Prostate gland (tissue), 2 donors: ENCODE measurements at regions not wholly inside any gene's neighbourhood (a gene's known extent, or its start where the extent isn't known, plus 50 kb on each side); places are given as distances from the start of the nearest gene placed in this dataset.

Source experiments
- DNase-seq: peaks from one replicate; pipeline ENCODE4 v3.0.0-alpha.2; 2019; ENCODE audit warnings: low spot score
- H3K27ac ChIP-seq, 2 donors: fragments of 200-600 bp; sonication (generic); 2 replicates each; pipeline ENCODE4 v1.5.1; 2017 to 2019
- H3K27me3 ChIP-seq: fragments of 200-600 bp; sonication (generic); replicated peaks from 2 replicates; pipeline ENCODE4 v1.5.1; 2019; ENCODE audit not compliant: insufficient read depth
- H3K36me3 ChIP-seq, 2 donors: fragments of 200-600 bp; sonication (generic); 1 replicate in 1 of 2; 2 replicates in 1 of 2; pipeline versions ENCODE4 v1.5.1 to v1.8.1; 2017 to 2019
- H3K4me1 ChIP-seq: fragments of 200-600 bp; sonication (generic); replicated peaks from 2 replicates; pipeline ENCODE4 v1.5.1; 2019
- H3K4me3 ChIP-seq, 2 donors: fragments of 200-600 bp; sonication (generic); 2 replicates each; pipeline ENCODE4 v1.5.1; 2017 to 2019
- H3K9me3 ChIP-seq: fragments of 200-600 bp; sonication (generic); 2 replicates; pipeline ENCODE4 v1.5.1; 2017
- POLR2A ChIP-seq: fragments of 450-650 bp; IDR thresholded peaks from one replicate; pipeline ENCODE4 v1.6.1; 2016; ENCODE audit warnings: antibody characterized with exemption, mild to moderate bottlenecking
- POLR2AphosphoS5 ChIP-seq: sonication (generic); formaldehyde crosslinking; IDR thresholded peaks from one replicate; pipeline ENCODE4 v1.6.1; 2017; ENCODE audit warnings: antibody characterized with exemption
- WGBS: methylation state at CpG from one replicate; pipeline ENCODE4 v1.1.5; 2018; 5-methylcytosine and 5-hydroxymethylcytosine counted together
- intact Hi-C: fragments of 100-400 bp; cut with DNase I; formaldehyde crosslinking; loops from one replicate; pipeline ENCODE4 v1.14.2; 2022
- TF ChIP-seq, protein P1 (sequence below), 4 experiments: fragments of 200-600 bp in 2 of 4; fragments of 450-650 bp in 2 of 4; sonication (generic) in 2 of 4; IDR thresholded peaks; 1 replicate in 3 of 4; 2 replicates in 1 of 4; pipeline ENCODE4 v1.5.1; 2016 to 2019; ENCODE audit warnings: antibody characterized with exemption in 4 of 4, mild to moderate bottlenecking in 2 of 4, moderate library complexity in 2 of 4

DNA sequence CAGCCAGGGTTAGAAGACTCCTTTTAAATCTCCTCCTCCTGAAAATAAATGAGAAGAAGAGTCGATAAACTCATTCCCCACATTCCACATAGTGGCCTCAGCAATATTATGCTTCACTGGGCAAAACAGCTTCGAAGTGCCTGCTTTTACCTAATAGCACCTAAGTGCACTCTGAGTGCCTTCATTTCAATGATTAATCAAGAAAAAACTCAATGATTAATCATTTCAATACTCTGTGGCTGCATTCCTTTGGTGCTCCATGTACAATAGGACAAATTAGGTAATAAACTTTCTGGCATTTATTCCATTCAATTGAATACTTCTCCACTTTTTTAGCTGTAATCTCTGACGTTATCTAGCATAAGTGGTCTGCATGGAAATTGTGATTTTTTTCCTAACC, 174.6 kb downstream of the CCDC71L start:
- peak overlapping the region; percentile 11 to 22 for H3K27ac ChIP-seq
- H3K4me3 ChIP-seq, result no peak overlapping the region
- H3K9me3 ChIP-seq, result no peaks in the 10 kb centered on the region
- DNase-seq, result no peak
- no peaks in the 10 kb centered on the region for H3K4me1 ChIP-seq
- 38% methylated on average over 3 of the region's 3 CpGs for WGBS
- H3K27me3 ChIP-seq, result no peaks in the 10 kb centered on the region
- H3K36me3 ChIP-seq, result no peaks in the 10 kb centered on the region
- TF ChIP-seq, protein P1, sequence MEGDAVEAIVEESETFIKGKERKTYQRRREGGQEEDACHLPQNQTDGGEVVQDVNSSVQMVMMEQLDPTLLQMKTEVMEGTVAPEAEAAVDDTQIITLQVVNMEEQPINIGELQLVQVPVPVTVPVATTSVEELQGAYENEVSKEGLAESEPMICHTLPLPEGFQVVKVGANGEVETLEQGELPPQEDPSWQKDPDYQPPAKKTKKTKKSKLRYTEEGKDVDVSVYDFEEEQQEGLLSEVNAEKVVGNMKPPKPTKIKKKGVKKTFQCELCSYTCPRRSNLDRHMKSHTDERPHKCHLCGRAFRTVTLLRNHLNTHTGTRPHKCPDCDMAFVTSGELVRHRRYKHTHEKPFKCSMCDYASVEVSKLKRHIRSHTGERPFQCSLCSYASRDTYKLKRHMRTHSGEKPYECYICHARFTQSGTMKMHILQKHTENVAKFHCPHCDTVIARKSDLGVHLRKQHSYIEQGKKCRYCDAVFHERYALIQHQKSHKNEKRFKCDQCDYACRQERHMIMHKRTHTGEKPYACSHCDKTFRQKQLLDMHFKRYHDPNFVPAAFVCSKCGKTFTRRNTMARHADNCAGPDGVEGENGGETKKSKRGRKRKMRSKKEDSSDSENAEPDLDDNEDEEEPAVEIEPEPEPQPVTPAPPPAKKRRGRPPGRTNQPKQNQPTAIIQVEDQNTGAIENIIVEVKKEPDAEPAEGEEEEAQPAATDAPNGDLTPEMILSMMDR (IDR thresholded peaks at IDR 0.05), result no peak
- no peak for TF ChIP-seq POLR2A
- no peak for TF ChIP-seq POLR2AphosphoS5
- intact Hi-C loops, result no loop called here

DNA sequence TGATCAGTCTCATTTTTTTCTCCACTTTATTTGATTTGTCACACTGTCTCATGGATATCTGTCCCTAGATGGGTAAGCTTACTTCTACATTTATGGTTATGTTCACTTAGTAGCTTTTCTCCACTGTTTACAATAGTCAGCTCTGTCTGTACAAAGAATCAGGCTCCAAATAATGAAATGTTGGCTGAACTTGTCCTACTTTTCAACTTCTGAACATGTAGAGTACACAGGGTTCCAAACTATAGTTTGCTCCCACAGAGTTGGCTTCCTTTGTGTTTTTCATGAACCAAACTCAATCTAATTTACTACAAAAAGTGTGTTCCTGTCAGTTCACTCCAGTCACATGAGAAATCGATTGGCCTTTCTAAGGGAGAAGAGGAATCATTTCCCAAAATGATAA, 175.0 kb downstream of the CCDC71L start:
- DNase-seq, result no peak
- no peak for TF ChIP-seq POLR2A
- TF ChIP-seq, protein P1 (IDR thresholded peaks at IDR 0.05), result no peak
- TF ChIP-seq POLR2AphosphoS5, result peak; percentile 26
- 51% methylated on average over 1 of the region's 1 CpG for WGBS
- Histone ChIP-seq H3K4me1 (no peaks in the 10 kb centered on the region), H3K27me3 (no peaks in the 10 kb centered on the region), H3K27ac (peak overlapping the region; percentile 22 to 50), H3K4me3 (no peak overlapping the region), H3K9me3 (no peaks in the 10 kb centered on the region), H3K36me3 (no peaks in the 10 kb centered on the region)
- intact Hi-C loops, result no loop called here

DNA sequence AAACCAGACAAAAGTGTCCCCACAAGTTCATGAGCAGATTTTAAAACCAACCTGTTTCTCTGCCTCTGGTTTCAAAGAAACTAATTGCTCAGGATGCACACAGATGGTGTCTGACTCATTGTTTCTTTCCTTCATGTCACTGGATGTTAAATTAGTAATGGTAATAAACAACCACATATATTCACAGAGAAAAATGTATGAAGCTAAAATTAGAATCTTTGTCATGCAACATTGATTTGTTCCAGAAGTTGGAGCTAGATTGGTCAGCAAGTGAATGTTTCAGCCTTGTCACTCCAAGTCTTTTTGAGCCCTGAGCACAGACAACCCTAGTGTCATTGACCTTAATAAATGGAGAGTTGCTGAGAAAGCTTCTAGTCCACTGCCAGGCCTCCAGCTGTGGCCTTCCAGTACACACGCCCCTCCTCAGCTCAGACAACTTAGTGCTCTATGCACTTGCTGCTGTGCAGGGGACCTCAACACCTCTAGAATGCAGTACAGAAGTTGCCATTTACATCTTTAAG, 175.9 kb downstream of the CCDC71L start:
- no peaks in the 10 kb centered on the region for H3K9me3 ChIP-seq
- intact Hi-C loops, result no loop called here
- TF ChIP-seq, protein P1 (IDR thresholded peaks at IDR 0.05), result no peak
- TF ChIP-seq POLR2AphosphoS5 (no peak), POLR2A (no peak)
- peak overlapping the region in 1 of 2 donors; percentile 50 for H3K27ac ChIP-seq
- WGBS, result 70% methylated on average over 1 of the region's 1 CpG
- no peaks in the 10 kb centered on the region for H3K4me1 ChIP-seq
- DNase-seq, result no peak
- H3K27me3 ChIP-seq, result no peaks in the 10 kb centered on the region
- H3K4me3 ChIP-seq, result no peak overlapping the region
- H3K36me3 ChIP-seq, result no peaks in the 10 kb centered on the region

DNA sequence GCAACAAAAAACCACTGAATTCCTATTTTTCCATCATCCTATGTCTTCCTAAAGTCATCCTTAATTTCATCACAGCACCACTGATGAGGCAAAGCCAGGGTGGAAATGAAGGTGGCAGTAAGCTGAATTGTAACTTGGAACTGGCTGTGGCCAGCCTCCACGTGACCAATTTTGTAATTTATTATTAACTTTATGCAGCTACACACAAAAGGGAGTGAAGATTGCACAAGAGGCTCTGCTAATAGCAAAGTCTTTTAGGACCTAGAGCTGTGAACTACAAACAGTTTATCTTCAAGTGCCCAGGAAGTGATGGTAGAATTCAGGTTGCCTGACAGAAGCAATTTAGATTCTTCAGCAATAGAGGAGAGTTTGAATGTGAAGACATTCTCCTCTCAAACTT, 176.4 kb downstream of the CCDC71L start:
- no peaks in the 10 kb centered on the region for H3K4me1 ChIP-seq
- 19% methylated on average over 1 of the region's 1 CpG for WGBS
- H3K27me3 ChIP-seq, result no peaks in the 10 kb centered on the region
- no peaks in the 10 kb centered on the region for H3K9me3 ChIP-seq
- intact Hi-C loops, result no loop called here
- DNase-seq, result no peak
- no peak overlapping the region for H3K4me3 ChIP-seq
- no peak overlapping the region for H3K27ac ChIP-seq
- TF ChIP-seq POLR2A (no peak), POLR2AphosphoS5 (no peak)
- TF ChIP-seq, protein P1 (IDR thresholded peaks at IDR 0.05), result no peak
- H3K36me3 ChIP-seq, result no peaks in the 10 kb centered on the region

DNA sequence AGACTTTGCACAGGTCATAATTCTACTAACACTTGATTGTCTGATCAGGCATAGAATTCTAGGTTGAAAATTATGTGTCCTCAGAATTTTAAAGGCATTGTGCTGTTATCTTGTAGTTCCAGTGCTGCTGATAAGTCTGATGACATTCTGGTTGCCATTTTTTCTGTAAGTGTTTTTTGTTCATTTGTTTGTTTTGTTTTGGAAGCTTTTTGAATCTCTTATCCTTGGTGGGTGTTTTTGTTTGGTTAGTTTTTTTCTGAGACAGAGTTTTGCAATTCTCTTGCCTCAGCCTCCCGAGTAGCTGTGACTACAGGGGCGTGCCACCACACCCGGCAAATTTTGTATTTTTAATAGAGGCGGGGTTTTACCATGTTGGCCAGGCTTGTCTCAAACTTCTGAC, 178.9 kb downstream of the CCDC71L start:
- intact Hi-C loops, result no loop called here
- Histone ChIP-seq H3K9me3 (no peaks in the 10 kb centered on the region), H3K4me3 (no peak overlapping the region), H3K4me1 (no peaks in the 10 kb centered on the region), H3K27ac (no peak overlapping the region), H3K27me3 (no peaks in the 10 kb centered on the region), H3K36me3 (no peaks in the 10 kb centered on the region)
- no peak for DNase-seq
- WGBS, result 93% methylated on average over 4 of the region's 4 CpGs
- TF ChIP-seq, protein P1 (IDR thresholded peaks at IDR 0.05), result no peak
- TF ChIP-seq POLR2AphosphoS5 (no peak), POLR2A (no peak)
